T-cell (primary cell): ENCODE measurements at regions not wholly inside any gene's neighbourhood (a gene's known extent, or its start where the extent isn't known, plus 50 kb on each side); places are given as distances from the start of the nearest gene placed in this dataset.

ENCODE experiments used
- ATAC-seq, 4 experiments: fragments of 200-7000 bp in 3 of 4; fragments of 150-1000 bp in 1 of 4; cut with Tn5 transposase; replicated peaks in 1 of 4; 1 replicate in 3 of 4; 2 replicates in 1 of 4; pipeline ENCODE4 v1.10.0; 2021; ENCODE audit warnings: moderate library complexity in 3 of 4, mild to moderate bottlenecking in 2 of 4, moderate number of reproducible peaks in 1 of 4
- CTCF ChIA-PET, 2 donors: fragments of 300-600 bp; sonication (Branson Sonifier 250); formaldehyde crosslinking; loops; one replicate each; lab custom pipeline; 2022; ENCODE audit warnings: antibody characterized with exemption in 2 of 2; lab: Charles Lee
- POLR2A ChIA-PET, 2 donors: fragments of 300-600 bp; sonication (Branson Sonifier 250); formaldehyde crosslinking; loops; one replicate each; lab custom pipeline; 2022; ENCODE audit warnings: antibody characterized with exemption in 2 of 2; lab: Charles Lee
- DNase-seq, 35 experiments: peaks; one replicate each; pipeline versions ENCODE4 v3.0.0 to v3.0.0-alpha.2; 2013 to 2023
- H3K27ac ChIP-seq: one replicate; pipeline ENCODE4 v1.5.1; 2013; ENCODE audit warnings: low read length
- H3K27me3 ChIP-seq, 2 experiments: replicated peaks in 1 of 2; 1 replicate in 1 of 2; 2 replicates in 1 of 2; pipeline versions ENCODE4 v1.6.1 to v1.7.0; 2013; ENCODE audit warnings: low read length in 1 of 2, mixed read lengths in 1 of 2; ENCODE audit not compliant: control insufficient read depth in 2 of 2, insufficient read depth in 2 of 2; ENCODE audit errors: extremely low read depth in 1 of 2
- H3K36me3 ChIP-seq, 2 donors: 1 replicate in 1 of 2; 2 replicates in 1 of 2; pipeline versions ENCODE4 v1.6.1 to v1.7.0; 2013; ENCODE audit warnings: low read length in 1 of 2; ENCODE audit not compliant: control insufficient read depth in 2 of 2, insufficient read depth in 1 of 2; ENCODE audit errors: extremely low read depth in 1 of 2
- H3K4me1 ChIP-seq, 2 experiments: 1 replicate in 1 of 2; 2 replicates in 1 of 2; pipeline versions ENCODE4 v1.6.1 to v1.7.0; 2013; ENCODE audit warnings: low read length in 2 of 2, mixed read lengths in 1 of 2; ENCODE audit not compliant: insufficient read depth in 2 of 2, control insufficient read depth in 1 of 2; ENCODE audit errors: extremely low read depth in 1 of 2
- H3K4me3 ChIP-seq, 2 donors: 1 replicate in 1 of 2; 2 replicates in 1 of 2; pipeline versions ENCODE4 v1.5.1 to v1.7.0; 2013; ENCODE audit warnings: mild to moderate bottlenecking in 2 of 2, low read length in 1 of 2, moderate library complexity in 1 of 2; ENCODE audit not compliant: control insufficient read depth in 1 of 2; ENCODE audit errors: extremely low read depth in 1 of 2
- H3K9me3 ChIP-seq: 2 replicates; pipeline ENCODE4 v1.7.0; 2013
- H3K27ac Mint-ChIP-seq, 2 donors: one replicate each; pipeline ENCODE4 v1.8.0; 2020 to 2021; ENCODE audit warnings: mild to moderate bottlenecking in 2 of 2, mixed read lengths in 2 of 2
- H3K27me3 Mint-ChIP-seq, 2 donors: one replicate each; pipeline ENCODE4 v1.8.0; 2021 to 2022; ENCODE audit warnings: mixed read lengths in 2 of 2
- H3K36me3 Mint-ChIP-seq: one replicate; pipeline ENCODE4 v1.8.0; 2021; ENCODE audit warnings: mixed read lengths
- H3K4me1 Mint-ChIP-seq, 3 donors: one replicate each; pipeline ENCODE4 v1.8.0; 2020 to 2022; ENCODE audit warnings: mixed read lengths in 3 of 3, mild to moderate bottlenecking in 1 of 3
- H3K4me3 Mint-ChIP-seq, 3 donors: one replicate each; pipeline ENCODE4 v1.8.0; 2020 to 2022; ENCODE audit warnings: mild to moderate bottlenecking in 3 of 3, mixed read lengths in 3 of 3, moderate library complexity in 3 of 3
- H3K9me3 Mint-ChIP-seq, 3 donors: one replicate each; pipeline ENCODE4 v1.8.0; 2020 to 2022; ENCODE audit warnings: mixed read lengths in 3 of 3
- WGBS: methylation state at CpG from one replicate; pipeline ENCODE4 v1.1.5; 2013; ENCODE audit warnings: missing lambda C conversion rate; ENCODE audit not compliant: insufficient coverage; 5-methylcytosine and 5-hydroxymethylcytosine counted together

DNA sequence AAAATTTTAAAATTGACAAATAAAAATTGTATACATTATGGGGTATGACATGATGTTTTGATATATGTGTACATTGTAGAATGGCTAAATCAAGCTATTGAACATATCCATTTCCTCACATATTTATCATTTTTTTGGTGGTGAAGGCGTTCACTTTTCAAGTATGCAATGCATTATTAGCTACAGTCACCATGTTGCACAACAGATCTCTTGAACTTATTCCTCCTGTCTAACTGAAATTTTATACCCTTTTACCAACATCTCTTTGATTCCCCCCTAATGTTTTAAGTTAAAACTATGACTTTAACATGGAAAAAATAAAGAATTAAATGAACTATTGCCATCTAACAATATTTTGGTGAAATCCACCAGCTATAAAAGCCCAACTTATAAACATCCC, 65.2 kb upstream of the UST start:
- Histone ChIP-seq H3K36me3 (no peaks in the 10 kb centered on the region), H3K9me3 (no peaks in the 10 kb centered on the region), H3K27ac (no peak overlapping the region), H3K27me3 (peaks cover 0 to 10% of the 10 kb centered on the region in 2 experiments), H3K4me1 (no peaks in the 10 kb centered on the region), H3K4me3 (no peak overlapping the region)
- DNase-seq (no peak), ATAC-seq (no peak)
- H3K36me3 Mint-ChIP-seq = no peaks in the 10 kb centered on the region
- CTCF ChIA-PET = no interaction called here
- H3K4me1 Mint-ChIP-seq = peaks cover 0 to 6% (median 5%) of the 10 kb centered on the region in 3 donors
- WGBS = no CpG with 5 or more reads among the region's 1 CpG
- H3K9me3 Mint-ChIP-seq = no peaks in the 10 kb centered on the region
- POLR2A ChIA-PET = no interaction called here
- peaks cover 14 to 20% of the 10 kb centered on the region in 2 donors for H3K27me3 Mint-ChIP-seq
- H3K4me3 Mint-ChIP-seq = no peak overlapping the region
- no peak overlapping the region for H3K27ac Mint-ChIP-seq

DNA sequence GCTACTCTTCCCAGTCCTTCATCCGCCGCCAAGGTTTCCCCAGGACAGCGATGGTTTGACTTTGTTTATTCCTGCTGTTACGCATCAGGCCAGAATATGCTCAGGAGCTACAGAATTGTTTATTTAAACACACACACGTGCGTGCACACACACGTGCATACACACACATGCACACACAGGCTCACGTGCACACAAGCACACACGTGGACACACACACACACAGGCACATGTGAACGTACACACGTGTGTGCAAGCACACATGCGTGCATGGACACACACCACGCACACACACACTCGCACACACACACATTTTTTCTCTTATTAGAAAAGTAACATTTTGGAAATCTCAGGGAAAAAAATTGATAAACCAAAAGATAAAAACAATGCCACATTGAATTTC, 64.6 kb upstream of the UST start:
- H3K27me3 Mint-ChIP-seq = peaks cover 14 to 18% of the 10 kb centered on the region in 2 donors
- H3K4me1 ChIP-seq = no peaks in the 10 kb centered on the region
- H3K36me3 ChIP-seq = no peaks in the 10 kb centered on the region
- ATAC-seq (no peak), DNase-seq (no peak)
- H3K27ac Mint-ChIP-seq = no peak overlapping the region
- H3K36me3 Mint-ChIP-seq = no peaks in the 10 kb centered on the region
- WGBS = 84% methylated on average over 7 of the region's 14 CpGs
- H3K9me3 Mint-ChIP-seq = no peaks in the 10 kb centered on the region
- H3K27ac ChIP-seq = no peak overlapping the region
- CTCF ChIA-PET = no interaction called here
- no peak overlapping the region for H3K4me3 Mint-ChIP-seq
- peaks cover 0 to 10% of the 10 kb centered on the region in 2 experiments for H3K27me3 ChIP-seq
- peaks cover 0 to 6% (median 5%) of the 10 kb centered on the region in 3 donors for H3K4me1 Mint-ChIP-seq
- H3K9me3 ChIP-seq = no peaks in the 10 kb centered on the region
- POLR2A ChIA-PET = no interaction called here
- no peak overlapping the region for H3K4me3 ChIP-seq

DNA sequence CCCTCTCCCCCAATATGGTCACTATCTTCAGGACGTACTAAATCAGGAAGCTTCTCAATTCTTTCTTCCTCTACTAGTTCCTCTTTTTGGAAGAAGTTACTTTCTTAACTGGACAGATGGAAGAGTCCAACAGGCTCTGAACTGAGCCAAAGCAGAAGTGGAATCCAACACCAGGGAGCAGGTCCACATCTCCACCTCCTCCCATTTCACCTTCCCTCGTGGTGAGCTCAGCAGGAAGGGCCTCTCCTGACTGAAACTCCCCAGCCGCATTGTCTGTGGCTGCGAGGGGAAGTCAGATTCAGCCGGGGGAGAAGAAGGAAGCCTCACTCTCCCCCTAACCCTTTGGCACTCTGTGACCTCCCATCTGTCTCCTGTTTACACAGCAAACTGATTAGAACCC, 63.8 kb upstream of the UST start:
- H3K36me3 ChIP-seq = no peaks in the 10 kb centered on the region
- ChIA-PET CTCF (interaction anchor here in 1 of 2 donors (0.7 kb wide), 1 partner anchor 48 kb away, joined by 3 read pairs; no protein-coding TSS in a partner anchor), POLR2A (no interaction called here)
- no peak overlapping the region for H3K27ac Mint-ChIP-seq
- peaks cover 0 to 10% of the 10 kb centered on the region in 2 experiments for H3K27me3 ChIP-seq
- H3K27me3 Mint-ChIP-seq = peaks cover 11% of the 10 kb centered on the region in 2 donors
- H3K4me3 Mint-ChIP-seq = no peak overlapping the region
- no peaks in the 10 kb centered on the region for H3K4me1 ChIP-seq
- H3K4me3 ChIP-seq = no peak overlapping the region
- ATAC-seq = no peak
- no peak overlapping the region for H3K27ac ChIP-seq
- H3K36me3 Mint-ChIP-seq = no peaks in the 10 kb centered on the region
- peaks cover 0 to 6% (median 5%) of the 10 kb centered on the region in 3 donors for H3K4me1 Mint-ChIP-seq
- H3K9me3 ChIP-seq = no peaks in the 10 kb centered on the region
- no peak for DNase-seq
- WGBS = no CpG with 5 or more reads among the region's 5 CpGs
- no peaks in the 10 kb centered on the region for H3K9me3 Mint-ChIP-seq

DNA sequence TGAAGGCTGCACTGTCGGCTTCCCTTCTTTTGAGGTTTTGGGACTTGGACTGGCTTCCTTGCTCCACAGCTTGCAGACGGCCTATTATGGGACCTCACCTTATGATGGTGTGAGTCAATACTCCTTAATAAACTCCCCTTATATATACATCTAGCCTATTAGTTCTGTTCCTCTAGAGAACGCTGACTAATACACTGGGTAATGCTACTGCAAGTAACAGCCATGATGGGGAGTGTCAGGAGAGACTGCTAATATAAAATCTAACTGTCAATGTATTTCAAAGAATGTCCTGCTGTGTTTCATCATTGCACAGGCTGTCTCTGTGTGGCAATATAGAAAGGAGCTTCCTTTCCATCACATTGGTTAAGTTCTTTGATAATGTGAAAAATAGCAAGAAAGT, 57.7 kb upstream of the UST start:
- ChIA-PET POLR2A (no interaction called here), CTCF (no interaction called here)
- no peak overlapping the region for H3K4me3 Mint-ChIP-seq
- DNase-seq (no peak), ATAC-seq (no peak)
- H3K27me3 Mint-ChIP-seq = no peaks in the 10 kb centered on the region
- no peaks in the 10 kb centered on the region for H3K36me3 ChIP-seq
- no peaks in the 10 kb centered on the region for H3K36me3 Mint-ChIP-seq
- no peak overlapping the region for H3K27ac ChIP-seq
- peaks cover 0 to 4% (median 0%) of the 10 kb centered on the region in 3 donors for H3K4me1 Mint-ChIP-seq
- no peaks in the 10 kb centered on the region for H3K9me3 ChIP-seq
- no peak overlapping the region for H3K4me3 ChIP-seq
- no peaks in the 10 kb centered on the region for H3K4me1 ChIP-seq
- WGBS = no CpG with 5 or more reads among the region's 3 CpGs
- H3K9me3 Mint-ChIP-seq = no peaks in the 10 kb centered on the region
- H3K27ac Mint-ChIP-seq = no peak overlapping the region
- no peaks in the 10 kb centered on the region for H3K27me3 ChIP-seq

DNA sequence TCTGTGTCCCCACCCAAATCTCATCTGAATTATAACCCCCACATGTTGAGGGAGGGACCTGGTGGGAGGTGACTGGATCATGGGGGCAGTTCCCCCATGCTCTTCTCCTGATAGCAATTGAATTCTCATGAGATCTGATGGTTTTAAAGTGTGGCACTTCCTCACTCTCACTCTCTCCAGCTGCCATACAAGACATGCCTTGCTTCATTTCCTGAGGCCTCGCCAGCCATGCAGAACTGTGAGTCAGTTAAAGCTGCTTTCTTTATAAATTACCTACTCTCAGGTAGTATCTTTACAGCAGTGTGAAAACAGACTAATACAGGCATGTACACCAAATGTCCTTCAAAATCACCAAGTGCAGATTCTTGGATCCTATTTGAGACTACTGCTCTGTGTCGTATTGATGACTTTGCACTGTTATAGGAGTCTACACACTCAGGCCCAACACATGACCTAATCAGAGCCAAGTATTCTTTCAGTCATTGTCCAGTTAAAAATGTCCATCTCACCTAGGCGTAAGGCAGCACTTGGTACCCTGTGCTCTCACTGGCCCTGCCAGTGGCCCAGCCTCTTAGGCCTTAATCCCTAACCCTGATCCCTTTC, 52.8 kb upstream of the UST start:
- no peak overlapping the region for H3K27ac Mint-ChIP-seq
- peaks cover 0 to 2% of the 10 kb centered on the region in 2 experiments for H3K27me3 ChIP-seq
- H3K9me3 ChIP-seq = no peaks in the 10 kb centered on the region
- no peaks in the 10 kb centered on the region for H3K36me3 ChIP-seq
- no peaks in the 10 kb centered on the region for H3K4me1 ChIP-seq
- no peaks in the 10 kb centered on the region for H3K36me3 Mint-ChIP-seq
- ChIA-PET CTCF (interaction anchor here in 1 of 2 donors (0.6 kb wide), 1 partner anchor 20 kb away, joined by 3 read pairs; no protein-coding TSS in a partner anchor), POLR2A (no interaction called here)
- no peak overlapping the region for H3K4me3 ChIP-seq
- peaks cover 0 to 4% (median 0%) of the 10 kb centered on the region in 3 donors for H3K4me1 Mint-ChIP-seq
- ATAC-seq (no peak), DNase-seq (no peak)
- H3K27ac ChIP-seq = no peak overlapping the region
- no peak overlapping the region for H3K4me3 Mint-ChIP-seq
- no peaks in the 10 kb centered on the region for H3K9me3 Mint-ChIP-seq
- 87% methylated on average over 3 of the region's 3 CpGs for WGBS
- H3K27me3 Mint-ChIP-seq = no peaks in the 10 kb centered on the region
